ENCODE measurements at regions not wholly inside any gene's neighbourhood (a gene's known extent, or its start where the extent isn't known, plus 50 kb on each side); places are given as distances from the start of the nearest gene placed in this dataset.

GRCh38 chr15:70323111-70323851 lies 225.6 kb upstream of the TLE3 start:
- no peak for DNase-seq (ENCODE audit: low spot score)
- TF ChIP-seq EZH2phosphoT487 (IDR thresholded peaks at IDR 0.05; ENCODE audit: borderline replicate concordance, low read depth, low read length) (no peak), CTCF (conservative IDR thresholded peaks at IDR 0.05; ENCODE audit: low read length) (no peak)
- H3K4me2 ChIP-seq (ENCODE audit: low read length): no peak overlapping the region
- no peaks in the 10 kb centered on the region for H3K9me3 ChIP-seq (ENCODE audit: low read length)
- H3K36me3 ChIP-seq (ENCODE audit: insufficient read depth, low read length): no peaks in the 10 kb centered on the region
- no peaks in the 10 kb centered on the region for H3K79me2 ChIP-seq (ENCODE audit: insufficient read depth, low read depth, low read length)
- H4K20me1 ChIP-seq (ENCODE audit: insufficient read depth, low read length): no peaks in the 10 kb centered on the region
- peaks cover 50% of the 10 kb centered on the region for H3K4me1 ChIP-seq (ENCODE audit: insufficient read depth, low read length, poor library complexity, severe bottlenecking)
- no peak overlapping the region for H3K4me3 ChIP-seq (ENCODE audit: low read depth, low read length, poor library complexity, severe bottlenecking)
- no peaks in the 10 kb centered on the region for H3K9me2 ChIP-seq (ENCODE audit: insufficient read depth, low read length)
- intact Hi-C loops (cut with micrococcal nuclease; ENCODE audit: unreplicated experiment): no loop called here
- H2AFZ ChIP-seq (ENCODE audit: low read length): no peak overlapping the region
- POLR2A ChIA-PET: no interaction called here
- no TSS peak for BruUV-seq (replicated peaks)
- CTCF ChIA-PET (ENCODE audit: unreplicated experiment): no interaction called here
- no peak overlapping the region for H3K27ac ChIP-seq (ENCODE audit: low read depth, low read length, poor library complexity, severe bottlenecking)

- intact Hi-C loops (cut with micrococcal nuclease; ENCODE audit: unreplicated experiment): no loop called here
- no peak for TF ChIP-seq EZH2phosphoT487 (IDR thresholded peaks at IDR 0.05; ENCODE audit: borderline replicate concordance, low read depth, low read length)
- H3K27ac ChIP-seq (ENCODE audit: low read depth, low read length, poor library complexity, severe bottlenecking): no peak overlapping the region
- H3K36me3 ChIP-seq (ENCODE audit: insufficient read depth, low read length): no peaks in the 10 kb centered on the region
- H2AFZ ChIP-seq (ENCODE audit: low read length): no peak overlapping the region
- no peaks in the 10 kb centered on the region for H4K20me1 ChIP-seq (ENCODE audit: insufficient read depth, low read length)
- H3K79me2 ChIP-seq (ENCODE audit: insufficient read depth, low read depth, low read length): no peaks in the 10 kb centered on the region
- peak overlapping the region; percentile 33 for H3K4me3 ChIP-seq (ENCODE audit: low read depth, low read length, poor library complexity, severe bottlenecking)
- H3K4me1 ChIP-seq (ENCODE audit: insufficient read depth, low read length, poor library complexity, severe bottlenecking): peaks cover 53% of the 10 kb centered on the region
- CTCF ChIA-PET (ENCODE audit: unreplicated experiment): no interaction called here
- no peaks in the 10 kb centered on the region for H3K9me3 ChIP-seq (ENCODE audit: low read length)
- H3K4me2 ChIP-seq (ENCODE audit: low read length): peak overlapping the region; percentile 74
- POLR2A ChIA-PET: no interaction called here
- no peak for DNase-seq (ENCODE audit: low spot score)
- BruUV-seq (replicated peaks): no TSS peak
- no peaks in the 10 kb centered on the region for H3K9me2 ChIP-seq (ENCODE audit: insufficient read depth, low read length)
Measured at GRCh38 chr15:70322051-70322668, 224.4 kb upstream of the TLE3 start.

- no peaks in the 10 kb centered on the region for H3K9me3 ChIP-seq (ENCODE audit: low read length)
- no peaks in the 10 kb centered on the region for H3K36me3 ChIP-seq (ENCODE audit: insufficient read depth, low read length)
- no peaks in the 10 kb centered on the region for H3K79me2 ChIP-seq (ENCODE audit: insufficient read depth, low read depth, low read length)
- peak overlapping the region; percentile 33 for H3K4me3 ChIP-seq (ENCODE audit: low read depth, low read length, poor library complexity, severe bottlenecking)
- H3K9me2 ChIP-seq (ENCODE audit: insufficient read depth, low read length): no peaks in the 10 kb centered on the region
- peak overlapping the region; percentile 74 for H3K4me2 ChIP-seq (ENCODE audit: low read length)
- H3K4me1 ChIP-seq (ENCODE audit: insufficient read depth, low read length, poor library complexity, severe bottlenecking): peaks cover 53% of the 10 kb centered on the region
- TF ChIP-seq EZH2phosphoT487 (IDR thresholded peaks at IDR 0.05; ENCODE audit: borderline replicate concordance, low read depth, low read length): no peak
- no peak for TF ChIP-seq CTCF (conservative IDR thresholded peaks at IDR 0.05; ENCODE audit: low read length)
- ChIA-PET POLR2A (no interaction called here), CTCF (ENCODE audit: unreplicated experiment) (no interaction called here)
- no TSS peak for BruUV-seq (replicated peaks)
- H2AFZ ChIP-seq (ENCODE audit: low read length): no peak overlapping the region
- peak; percentile 39 for DNase-seq (ENCODE audit: low spot score)
- intact Hi-C loops (cut with micrococcal nuclease; ENCODE audit: unreplicated experiment): no loop called here
- H3K27ac ChIP-seq (ENCODE audit: low read depth, low read length, poor library complexity, severe bottlenecking): peak overlapping the region; percentile 81
- H4K20me1 ChIP-seq (ENCODE audit: insufficient read depth, low read length): no peaks in the 10 kb centered on the region
Measured at GRCh38 chr15:70321172-70321819, 223.6 kb upstream of the TLE3 start.

All from OCI-LY7 (cell line).